Suprapubic skin (tissue), 4 donors: ENCODE measurements at regions not wholly inside any gene's neighbourhood (a gene's known extent, or its start where the extent isn't known, plus 50 kb on each side); places are given as distances from the start of the nearest gene placed in this dataset.

Source experiments
- EP300 ChIP-seq: sonication (generic); formaldehyde crosslinking; IDR thresholded peaks from one replicate; pipeline ENCODE4 v1.6.1; 2017; ENCODE audit warnings: antibody characterized with exemption
- POLR2A ChIP-seq, 2 donors: fragments of 450-650 bp; IDR thresholded peaks; one replicate each; pipeline ENCODE4 v1.6.1; 2017; ENCODE audit warnings: antibody characterized with exemption in 2 of 2, mild to moderate bottlenecking in 2 of 2, moderate library complexity in 2 of 2
- POLR2AphosphoS5 ChIP-seq, 3 donors: sonication (generic); formaldehyde crosslinking; IDR thresholded peaks; one replicate each; pipeline ENCODE4 v1.6.1; 2017; ENCODE audit warnings: antibody characterized with exemption in 3 of 3
- TF ChIP-seq, protein P1 (sequence below), 2 donors: fragments of 200-600 bp in 1 of 2; fragments of 450-650 bp in 1 of 2; sonication (generic) in 1 of 2; IDR thresholded peaks; one replicate each; pipeline ENCODE4 v1.5.1; 2016 to 2019; ENCODE audit warnings: antibody characterized with exemption in 2 of 2, mild to moderate bottlenecking in 1 of 2, moderate library complexity in 1 of 2

DNA sequence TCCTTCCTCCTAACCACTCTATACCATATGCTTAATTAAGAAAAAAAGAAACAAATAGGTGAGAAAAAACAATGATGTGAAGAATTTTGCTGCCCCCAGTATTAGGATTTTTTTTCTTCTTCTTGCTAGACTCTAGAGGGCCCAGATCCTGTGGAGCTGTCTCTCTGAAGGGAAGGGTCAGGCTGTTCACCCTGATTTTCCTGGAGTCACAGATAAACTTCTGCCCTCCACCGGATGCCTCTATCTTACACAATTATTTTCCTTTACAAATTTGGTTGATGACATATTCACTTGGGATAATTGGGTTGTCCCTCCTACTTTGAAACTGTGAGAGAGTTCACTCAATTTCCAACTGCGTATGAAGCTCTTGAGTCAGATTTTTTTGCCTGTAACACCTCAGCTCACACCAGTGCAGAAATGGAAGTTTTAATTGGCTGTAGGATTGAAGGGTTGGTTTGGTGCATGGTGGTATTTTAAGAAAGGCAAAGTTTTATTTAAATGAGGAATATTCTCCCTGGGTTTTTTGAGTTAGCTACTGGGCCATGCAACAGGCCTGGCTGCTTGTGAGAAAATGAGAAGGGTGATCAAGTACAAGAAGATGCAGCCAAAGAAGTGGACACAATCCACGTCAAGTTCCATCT is 73.7 kb upstream of the ESR1 start:
- TF ChIP-seq, protein P1, sequence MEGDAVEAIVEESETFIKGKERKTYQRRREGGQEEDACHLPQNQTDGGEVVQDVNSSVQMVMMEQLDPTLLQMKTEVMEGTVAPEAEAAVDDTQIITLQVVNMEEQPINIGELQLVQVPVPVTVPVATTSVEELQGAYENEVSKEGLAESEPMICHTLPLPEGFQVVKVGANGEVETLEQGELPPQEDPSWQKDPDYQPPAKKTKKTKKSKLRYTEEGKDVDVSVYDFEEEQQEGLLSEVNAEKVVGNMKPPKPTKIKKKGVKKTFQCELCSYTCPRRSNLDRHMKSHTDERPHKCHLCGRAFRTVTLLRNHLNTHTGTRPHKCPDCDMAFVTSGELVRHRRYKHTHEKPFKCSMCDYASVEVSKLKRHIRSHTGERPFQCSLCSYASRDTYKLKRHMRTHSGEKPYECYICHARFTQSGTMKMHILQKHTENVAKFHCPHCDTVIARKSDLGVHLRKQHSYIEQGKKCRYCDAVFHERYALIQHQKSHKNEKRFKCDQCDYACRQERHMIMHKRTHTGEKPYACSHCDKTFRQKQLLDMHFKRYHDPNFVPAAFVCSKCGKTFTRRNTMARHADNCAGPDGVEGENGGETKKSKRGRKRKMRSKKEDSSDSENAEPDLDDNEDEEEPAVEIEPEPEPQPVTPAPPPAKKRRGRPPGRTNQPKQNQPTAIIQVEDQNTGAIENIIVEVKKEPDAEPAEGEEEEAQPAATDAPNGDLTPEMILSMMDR (IDR thresholded peaks at IDR 0.05), result no peak
- no peak for TF ChIP-seq EP300
- no peak for TF ChIP-seq POLR2A (IDR thresholded peaks at IDR 0.05)
- TF ChIP-seq POLR2AphosphoS5 (IDR thresholded peaks at IDR 0.05), result no peak
